CMK (cell line): ENCODE measurements at regions not wholly inside any gene's neighbourhood (a gene's known extent, or its start where the extent isn't known, plus 50 kb on each side); places are given as distances from the start of the nearest gene placed in this dataset.
"Not testable (repeated sequence)": the region's sequence is repeated elsewhere in the genome, so short reads cannot be mapped to it uniquely, and the experiment has no call there.

Experiments
- DNase-seq: peaks from one replicate; pipeline ENCODE4 v3.0.0-alpha.2; 2010; ENCODE audit warnings: low read depth

GRCh38 chr6:4503700-4504099 lies 272.5 kb upstream of the CDYL start:
- DNase-seq: no peak

DNA sequence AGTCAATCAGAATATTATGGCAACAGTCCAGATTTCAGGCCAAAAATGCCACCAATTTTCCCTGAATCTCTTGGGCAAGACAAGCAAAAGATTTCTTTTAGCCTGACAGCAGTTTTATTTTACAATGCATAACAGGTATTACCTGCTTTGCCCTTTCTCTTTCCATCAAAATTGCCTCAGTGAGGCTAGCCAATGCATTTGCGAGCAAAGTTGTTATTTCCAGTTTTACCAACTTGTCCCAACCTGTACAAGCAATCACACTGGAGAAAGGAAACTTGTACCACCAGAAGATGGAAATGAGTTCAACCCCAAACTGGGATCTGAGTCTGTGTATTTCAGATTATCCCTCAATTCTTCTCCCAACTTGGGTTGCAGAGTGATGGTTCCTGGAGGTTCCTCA lies 279.9 kb upstream of the CDYL start:
- no peak for DNase-seq

DNA sequence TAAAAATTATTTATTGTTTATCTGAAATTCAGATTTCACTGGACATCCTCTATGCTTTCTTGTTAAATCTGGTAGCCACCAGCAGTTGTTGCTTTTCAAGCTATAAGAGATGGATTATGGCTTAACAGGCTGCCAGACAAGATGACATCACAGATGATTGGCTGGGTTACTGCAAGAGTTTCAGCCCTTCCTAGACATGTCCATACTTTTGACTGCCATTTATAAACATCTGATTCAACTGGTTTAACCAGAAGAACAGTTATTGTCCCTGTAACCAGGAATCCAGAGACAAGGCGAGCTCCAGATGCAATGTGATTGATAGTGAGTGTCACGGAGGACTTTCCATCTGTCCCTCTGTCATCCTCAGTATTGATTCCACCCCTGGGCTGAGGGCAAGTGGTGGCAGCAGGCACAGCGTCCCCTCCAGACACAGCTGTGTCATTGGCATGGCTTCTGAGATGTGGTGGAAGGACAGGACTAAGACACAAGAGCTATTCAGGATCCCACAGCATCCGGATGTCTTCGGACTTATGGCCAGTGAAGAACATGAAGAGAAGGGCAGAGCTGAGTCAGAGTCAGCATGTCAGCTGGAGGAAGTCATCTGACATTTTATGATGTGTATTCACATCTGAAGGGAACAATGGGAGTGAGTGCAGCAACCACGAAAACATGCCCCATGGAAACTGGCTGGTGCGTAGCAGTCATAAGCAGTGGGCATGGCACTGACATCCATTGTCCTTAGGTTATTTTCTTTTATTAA lies 284.5 kb upstream of the CDYL start:
- DNase-seq: no peak

- DNase-seq: no peak
Measured at GRCh38 chr6:4489538-4489937, 286.7 kb upstream of the CDYL start.

- DNase-seq: no peak
Measured at GRCh38 chr6:4488389-4488788, 287.8 kb upstream of the CDYL start.

GRCh38 chr6:4487538-4487937 lies 288.7 kb upstream of the CDYL start:
- no peak for DNase-seq

- no peak for DNase-seq
Measured at GRCh38 chr6:4486568-4487315, 289.5 kb upstream of the CDYL start.

GRCh38 chr6:4485735-4486134 lies 290.5 kb upstream of the CDYL start:
- no peak for DNase-seq

- DNase-seq: no peak
Measured at GRCh38 chr6:4482461-4482860, 293.7 kb upstream of the CDYL start.

GRCh38 chr6:4480788-4481735 lies 295.1 kb upstream of the CDYL start:
- DNase-seq: no peak

- DNase-seq: no peak
Measured at GRCh38 chr6:4478098-4478497, 298.1 kb upstream of the CDYL start.

- no peak for DNase-seq
Measured at GRCh38 chr6:4474810-4475209, 301.4 kb upstream of the CDYL start.

DNA sequence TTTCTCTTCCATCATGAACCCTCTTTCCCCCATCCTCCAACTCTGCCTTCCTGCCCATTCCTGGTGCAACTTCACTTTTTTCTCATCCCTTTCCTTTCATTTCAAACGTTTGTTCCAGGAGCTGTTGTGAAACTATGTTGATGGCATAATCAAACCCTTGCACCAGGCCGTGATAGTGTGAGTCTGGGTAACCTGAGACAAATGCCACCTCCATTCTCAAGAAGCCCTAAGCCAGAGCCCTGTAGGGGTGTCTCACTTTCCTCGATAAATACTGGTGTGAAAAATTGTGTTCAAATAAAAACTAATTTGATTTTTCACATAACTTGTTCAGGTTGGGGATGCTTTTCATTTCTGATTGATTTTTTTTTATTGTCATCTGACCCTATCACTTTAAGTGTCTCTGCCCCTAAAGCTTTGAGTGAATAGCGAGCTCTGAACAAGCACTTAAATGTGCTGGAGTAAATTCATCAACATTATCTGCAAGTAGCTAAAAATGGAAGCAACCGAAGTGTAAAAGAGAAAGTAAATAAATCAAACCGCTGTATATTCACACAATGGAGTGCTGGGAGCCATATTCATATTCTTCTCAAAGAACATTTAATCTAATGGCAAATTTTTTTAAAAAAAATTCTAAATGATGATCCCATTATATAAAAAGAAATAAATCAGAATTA lies 303.1 kb upstream of the CDYL start:
- no peak for DNase-seq

GRCh38 chr6:4472222-4472621 lies 304.0 kb upstream of the CDYL start:
- no peak for DNase-seq

DNA sequence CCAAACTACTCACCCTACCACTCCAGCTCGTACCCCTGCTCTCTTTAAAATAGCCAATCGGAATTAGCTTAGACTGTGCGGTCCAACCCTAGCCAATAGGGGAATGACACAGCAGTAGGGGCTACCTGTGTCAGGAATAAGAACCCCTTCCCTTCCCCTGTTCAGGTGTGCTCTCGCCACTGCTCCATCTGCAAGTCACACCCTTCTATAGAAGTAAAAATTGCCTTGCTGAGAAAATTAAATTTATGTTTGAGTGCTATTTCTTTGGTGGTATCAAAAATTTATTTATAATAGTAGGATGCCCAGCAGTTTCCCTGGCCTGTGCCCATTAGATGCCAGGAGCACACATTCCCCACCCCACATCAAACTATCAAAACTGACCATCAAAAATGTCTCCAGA lies 304.7 kb upstream of the CDYL start:
- DNase-seq: not testable (repeated sequence)

DNA sequence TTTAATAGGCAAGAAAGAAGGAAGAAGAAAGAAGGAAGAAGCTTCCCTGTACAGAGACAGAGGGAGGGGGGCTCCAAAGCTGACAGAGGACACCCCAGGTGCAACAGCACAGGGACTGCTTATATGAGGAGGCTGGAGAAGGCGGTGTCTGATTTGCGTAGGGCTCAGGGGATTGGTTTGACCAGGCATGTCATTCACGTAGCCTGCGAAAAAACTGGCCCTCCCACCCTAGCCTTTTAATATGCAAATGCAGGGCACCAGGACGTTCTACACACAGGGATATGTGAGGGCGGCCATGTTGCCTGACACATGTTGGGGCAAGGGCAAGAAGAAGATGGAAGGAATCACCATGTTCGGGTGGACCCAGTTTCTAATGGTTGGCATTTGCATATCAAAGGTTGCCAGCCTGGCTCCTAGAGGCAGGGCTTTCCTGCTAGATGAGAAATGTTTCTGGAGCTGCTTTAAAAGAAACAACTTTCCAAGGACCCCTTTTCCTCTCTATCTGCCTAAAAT lies 305.4 kb upstream of the CDYL start:
- DNase-seq: no peak

GRCh38 chr6:4466769-4467480 lies 309.3 kb upstream of the CDYL start:
- DNase-seq: no peak

GRCh38 chr6:4466261-4466660 lies 309.9 kb upstream of the CDYL start:
- no peak for DNase-seq

DNA sequence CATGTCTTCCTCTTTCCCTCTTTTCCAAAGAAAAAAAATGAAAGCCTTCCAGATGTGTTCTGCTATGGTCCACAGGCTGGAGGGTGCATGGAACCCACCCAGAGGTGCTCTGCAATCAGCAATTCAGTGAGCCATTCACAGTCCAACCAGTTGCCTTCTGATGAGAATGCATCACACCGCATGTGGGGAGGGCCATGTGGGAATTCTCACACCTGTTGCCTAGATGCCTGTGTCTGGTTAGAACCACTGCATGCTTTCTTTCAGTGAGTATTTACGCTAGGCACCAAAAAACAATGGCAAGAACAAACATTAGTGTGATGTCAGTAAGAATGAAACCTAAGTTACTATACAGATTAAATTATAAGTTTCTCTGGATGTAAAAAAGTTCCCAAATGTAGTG lies 311.6 kb upstream of the CDYL start:
- DNase-seq: no peak

DNA sequence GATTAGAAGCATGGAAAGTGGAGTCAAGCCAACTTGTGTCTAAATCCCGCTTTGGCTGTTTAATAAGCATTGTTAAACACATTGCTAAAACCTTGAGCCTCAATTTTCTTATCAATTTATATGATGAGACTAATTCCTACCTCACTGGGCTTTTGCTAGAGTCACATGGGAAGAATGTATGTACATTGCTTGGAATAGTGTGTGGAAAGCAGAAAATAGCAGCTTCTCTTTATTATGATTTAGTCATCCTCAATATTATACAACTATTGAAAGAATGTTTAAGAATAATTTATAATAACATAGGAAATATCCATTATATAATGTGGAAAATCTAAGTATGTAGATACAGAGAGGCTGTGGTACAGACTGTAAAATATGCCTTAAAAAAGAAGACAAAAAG lies 313.0 kb upstream of the CDYL start:
- DNase-seq: no peak
